ENCODE measurements at regions not wholly inside any gene's neighbourhood (a gene's known extent, or its start where the extent isn't known, plus 50 kb on each side); places are given as distances from the start of the nearest gene placed in this dataset.
A peak's percentile ranks its signal among the peaks of the same experiment; 100 is the strongest.
"Not testable (repeated sequence)": the region's sequence is repeated elsewhere in the genome, so short reads cannot be mapped to it uniquely, and the experiment has no call there.

DNA sequence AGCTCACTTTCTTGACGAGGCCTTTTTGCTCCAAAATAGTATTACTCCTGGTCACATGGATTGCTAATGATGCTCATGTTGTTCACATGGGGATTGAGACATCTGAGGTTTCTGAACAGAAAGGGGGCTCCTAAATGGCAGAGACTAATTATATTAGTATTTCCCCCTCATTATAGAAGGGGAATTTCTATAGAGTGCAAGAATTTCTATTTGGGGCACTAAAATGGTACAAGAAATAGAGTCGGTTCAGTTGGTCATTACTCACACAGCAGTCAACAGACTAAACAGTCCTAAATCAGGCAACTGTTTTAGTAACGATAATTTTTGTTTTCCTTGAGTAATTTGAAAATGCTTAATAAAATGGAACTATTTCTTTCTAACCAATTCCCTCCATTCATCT lies 108.9 kb downstream of the DACT1 start (continued):
- no peak for TF ChIP-seq ESRRA (CRISPR knock-in tag; IDR thresholded peaks at IDR 0.05; ENCODE audit: low read depth)
- TF ChIP-seq JUND (CRISPR knock-in tag; IDR thresholded peaks at IDR 0.05): no peak
- no peak for TF ChIP-seq ZSCAN22 (CRISPR knock-in tag; IDR thresholded peaks at IDR 0.05)
- no peak for TF ChIP-seq IKZF4 (CRISPR knock-in tag; IDR thresholded peaks at IDR 0.05; ENCODE audit: borderline replicate concordance, low read depth, not compliant biosample characterization)

GRCh38 chr14:58747181-58747580 lies 109.4 kb downstream of the DACT1 start:
- ChIA-PET CTCF (ENCODE audit: low intra/inter-chr PET ratio, low total read pairs) (no interaction called here), POLR2A (no interaction called here)
- H2AFZ ChIP-seq (ENCODE audit: low read length): no peak overlapping the region
- no peak overlapping the region for H3K4me3 ChIP-seq (replicated peaks in 1 of 3; ENCODE audit: insufficient read depth in 1 of 3, low read depth in 2 of 3, low read length in 3 of 3)
- intact Hi-C loops (cut with micrococcal nuclease; ENCODE audit: unreplicated experiment) (no loop called here), in situ Hi-C loops (cut with HindIII; ENCODE audit: extremely low pct_ligation_motif_present, low pct_unique_long_range_greater_than_20kb) (no loop called here)
- H3K27ac ChIP-seq (ENCODE audit: extremely low read length, insufficient read depth, low read length): no peak overlapping the region
- H3K9me3 ChIP-seq (ENCODE audit: low read length): no peaks in the 10 kb centered on the region
- H4K20me1 ChIP-seq (ENCODE audit: insufficient read depth, low read length): no peaks in the 10 kb centered on the region
- FAIRE-seq: no peak
- no peak overlapping the region for H3K9ac ChIP-seq (ENCODE audit: insufficient read depth, low read depth, low read length)
- H3K4me2 ChIP-seq (ENCODE audit: low read depth, low read length): no peak overlapping the region
- no peaks in the 10 kb centered on the region for H3K36me3 ChIP-seq (replicated peaks in 1 of 2; ENCODE audit: control insufficient read depth in 1 of 2, insufficient read depth in 2 of 2, low read length in 2 of 2)
- H3K4me1 ChIP-seq (ENCODE audit: insufficient read depth, low read length): no peaks in the 10 kb centered on the region
- TF ChIP-seq CEBPB (IDR thresholded peaks at IDR 0.05; ENCODE audit: borderline replicate concordance, low read depth, low read length) (peak; percentile 70), ZNF34 (CRISPR knock-in tag; IDR thresholded peaks at IDR 0.05; ENCODE audit: borderline replicate concordance) (no peak)
- H3K79me2 ChIP-seq (ENCODE audit: insufficient read depth, low read length): no peaks in the 10 kb centered on the region
- whole genome bisulfite sequencing (ENCODE audit: low lambda C conversion rate): 16% methylated on average over 7 of the region's 7 CpGs
- DNase-seq (ENCODE audit: low spot score): no peak
- ATAC-seq: no peak
- no peaks in the 10 kb centered on the region for H3K27me3 ChIP-seq (ENCODE audit: control insufficient read depth in 1 of 2, insufficient read depth in 2 of 2, low read length in 2 of 2)
- BruUV-seq (replicated peaks): no TSS peak

GRCh38 chr14:58748251-58748650 lies 110.5 kb downstream of the DACT1 start:
- 69% methylated on average over 8 of the region's 8 CpGs for WGBS (ENCODE audit: low lambda C conversion rate)
- in situ Hi-C loops (cut with HindIII; ENCODE audit: extremely low pct_ligation_motif_present, low pct_unique_long_range_greater_than_20kb); CTCF ChIA-PET (ENCODE audit: low intra/inter-chr PET ratio, low total read pairs); H3K9me3 ChIP-seq (ENCODE audit: low read length); H3K27me3 ChIP-seq (ENCODE audit: control insufficient read depth in 1 of 2, insufficient read depth in 2 of 2, low read length in 2 of 2); H2AFZ ChIP-seq (ENCODE audit: low read length); ATAC-seq; H3K4me2 ChIP-seq (ENCODE audit: low read depth, low read length); H3K4me1 ChIP-seq (ENCODE audit: insufficient read depth, low read length); H3K79me2 ChIP-seq (ENCODE audit: insufficient read depth, low read length); FAIRE-seq; H4K20me1 ChIP-seq (ENCODE audit: insufficient read depth, low read length); H3K4me3 ChIP-seq (replicated peaks in 1 of 3; ENCODE audit: insufficient read depth in 1 of 3, low read depth in 2 of 3, low read length in 3 of 3); H3K36me3 ChIP-seq (replicated peaks in 1 of 2; ENCODE audit: control insufficient read depth in 1 of 2, insufficient read depth in 2 of 2, low read length in 2 of 2); BruUV-seq (replicated peaks); H3K27ac ChIP-seq (ENCODE audit: extremely low read length, insufficient read depth, low read length); H3K9ac ChIP-seq (ENCODE audit: insufficient read depth, low read depth, low read length); DNase-seq (ENCODE audit: low spot score); POLR2A ChIA-PET; intact Hi-C loops (cut with micrococcal nuclease; ENCODE audit: unreplicated experiment): not testable (repeated sequence)

All from HepG2 (cell line).